HepG2 (cell line): ENCODE measurements at regions not wholly inside any gene's neighbourhood (a gene's known extent, or its start where the extent isn't known, plus 50 kb on each side); places are given as distances from the start of the nearest gene placed in this dataset.

Source experiments
- CTCF ChIP-seq: sonication (generic); formaldehyde crosslinking; IDR thresholded peaks from 2 replicates; pipeline ENCODE4 v1.5.0; 2020; ENCODE audit warnings: mild to moderate bottlenecking, missing genetic modification reagents, moderate library complexity
- ZHX1 ChIP-seq: sonication (generic); formaldehyde crosslinking; IDR thresholded peaks from 2 replicates; pipeline ENCODE4 v1.8.1; 2022; ENCODE audit warnings: low read depth, mild to moderate bottlenecking, missing genetic modification reagents

- TF ChIP-seq CTCF (CRISPR knock-in tag) (no peak), ZHX1 (CRISPR knock-in tag) (no peak)
These were observed 640.1 kb upstream of the FSHR start for GRCh38 chr2:49794396-49794795.
